Activated T-cell treated with anti-CD3 and anti-CD28 coated beads, Interleukin-2, amount 50 U/mL, for 24 hours (primary cell): ENCODE measurements at regions not wholly inside any gene's neighbourhood (a gene's known extent, or its start where the extent isn't known, plus 50 kb on each side); places are given as distances from the start of the nearest gene placed in this dataset.

Experiments used
- DNase-seq: peaks from one replicate; pipeline ENCODE4 v3.0.0-alpha.2; 2020
- H3K27ac Mint-ChIP-seq: 2 replicates; pipeline ENCODE4 v1.8.0; 2020; ENCODE audit warnings: mild to moderate bottlenecking, mixed read lengths
- H3K27me3 Mint-ChIP-seq: 2 replicates; pipeline ENCODE4 v1.8.0; 2020; ENCODE audit warnings: mixed read lengths
- H3K36me3 Mint-ChIP-seq: 2 replicates; pipeline ENCODE4 v1.8.0; 2020; ENCODE audit warnings: low read depth, mixed read lengths
- H3K4me1 Mint-ChIP-seq: 2 replicates; pipeline ENCODE4 v1.8.0; 2020; ENCODE audit warnings: low read depth, mixed read lengths
- H3K4me3 Mint-ChIP-seq: 2 replicates; pipeline ENCODE4 v1.8.0; 2020; ENCODE audit warnings: mild to moderate bottlenecking, moderate library complexity, mixed read lengths
- H3K9me3 Mint-ChIP-seq: 2 replicates; pipeline ENCODE4 v1.8.0; 2020; ENCODE audit warnings: mixed read lengths

DNA sequence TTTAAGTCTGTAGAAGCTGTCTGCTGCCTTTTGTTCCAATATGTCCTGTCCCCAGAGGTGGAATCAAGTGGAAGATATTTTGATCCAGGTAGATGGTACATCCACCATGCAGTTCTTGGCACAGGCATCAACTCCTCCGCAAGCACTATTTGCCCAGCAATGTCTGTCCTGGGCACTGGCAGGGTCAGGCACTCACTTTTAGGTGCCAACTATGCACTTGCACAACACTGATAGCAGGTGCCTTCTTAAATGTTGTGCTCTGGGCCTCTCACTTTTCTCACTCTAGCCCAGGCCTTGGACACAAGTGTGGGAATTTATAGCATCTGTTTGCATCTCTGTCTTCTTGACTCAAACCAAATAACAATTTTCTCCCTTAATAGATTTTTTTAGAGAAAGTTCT is 140.5 kb upstream of the UBE2E2 start:
- Mint-ChIP-seq H3K27me3 (no peaks in the 10 kb centered on the region), H3K27ac (no peak overlapping the region), H3K36me3 (no peaks in the 10 kb centered on the region), H3K4me1 (no peaks in the 10 kb centered on the region), H3K9me3 (peaks cover 5% of the 10 kb centered on the region), H3K4me3 (no peak overlapping the region)
- DNase-seq, result no peak

DNA sequence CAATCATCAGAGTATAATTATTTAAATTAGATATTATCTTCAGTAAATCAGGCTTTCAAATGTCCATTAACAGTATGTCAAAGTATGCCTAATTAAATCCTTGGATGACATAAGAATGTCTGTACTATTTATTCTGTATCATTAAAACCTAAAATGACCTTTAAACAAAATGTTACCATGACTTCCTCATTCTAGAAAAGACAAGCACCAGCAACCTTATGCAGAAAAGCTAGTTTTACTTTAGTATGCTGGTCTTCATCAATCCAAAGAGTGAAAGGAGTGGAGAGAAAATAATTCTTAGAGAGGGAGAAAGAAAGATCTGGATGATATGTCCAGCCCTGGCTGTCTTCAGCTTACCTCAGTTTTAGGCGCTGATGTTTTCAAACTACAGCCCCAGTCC is 140.1 kb upstream of the UBE2E2 start:
- no peaks in the 10 kb centered on the region for H3K4me1 Mint-ChIP-seq
- DNase-seq, result no peak
- H3K27ac Mint-ChIP-seq, result no peak overlapping the region
- H3K27me3 Mint-ChIP-seq, result no peaks in the 10 kb centered on the region
- H3K9me3 Mint-ChIP-seq, result peaks cover 5% of the 10 kb centered on the region
- H3K36me3 Mint-ChIP-seq, result no peaks in the 10 kb centered on the region
- no peak overlapping the region for H3K4me3 Mint-ChIP-seq

DNA sequence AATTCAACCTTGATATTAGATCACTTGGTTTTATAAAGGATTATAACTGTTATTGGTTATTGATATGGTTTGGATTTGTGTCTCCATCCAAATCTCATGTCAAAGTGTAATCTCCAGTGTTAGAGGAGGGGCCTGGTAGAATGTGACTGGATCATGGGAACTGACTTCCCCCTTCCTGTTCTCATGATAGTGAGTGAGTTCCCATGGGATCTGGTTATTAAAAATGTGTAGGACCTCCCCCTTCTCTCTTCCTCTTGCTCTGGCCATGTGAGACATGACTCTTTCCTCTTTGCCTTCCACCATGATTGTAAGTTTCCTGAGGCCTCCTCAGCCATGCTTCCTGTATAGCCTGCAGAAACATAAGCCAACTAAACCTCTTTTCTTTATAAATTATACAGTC is 136.0 kb upstream of the UBE2E2 start:
- Mint-ChIP-seq H3K4me1 (no peaks in the 10 kb centered on the region), H3K4me3 (no peak overlapping the region), H3K27me3 (no peaks in the 10 kb centered on the region), H3K27ac (no peak overlapping the region), H3K36me3 (no peaks in the 10 kb centered on the region), H3K9me3 (no peaks in the 10 kb centered on the region)
- no peak for DNase-seq

DNA sequence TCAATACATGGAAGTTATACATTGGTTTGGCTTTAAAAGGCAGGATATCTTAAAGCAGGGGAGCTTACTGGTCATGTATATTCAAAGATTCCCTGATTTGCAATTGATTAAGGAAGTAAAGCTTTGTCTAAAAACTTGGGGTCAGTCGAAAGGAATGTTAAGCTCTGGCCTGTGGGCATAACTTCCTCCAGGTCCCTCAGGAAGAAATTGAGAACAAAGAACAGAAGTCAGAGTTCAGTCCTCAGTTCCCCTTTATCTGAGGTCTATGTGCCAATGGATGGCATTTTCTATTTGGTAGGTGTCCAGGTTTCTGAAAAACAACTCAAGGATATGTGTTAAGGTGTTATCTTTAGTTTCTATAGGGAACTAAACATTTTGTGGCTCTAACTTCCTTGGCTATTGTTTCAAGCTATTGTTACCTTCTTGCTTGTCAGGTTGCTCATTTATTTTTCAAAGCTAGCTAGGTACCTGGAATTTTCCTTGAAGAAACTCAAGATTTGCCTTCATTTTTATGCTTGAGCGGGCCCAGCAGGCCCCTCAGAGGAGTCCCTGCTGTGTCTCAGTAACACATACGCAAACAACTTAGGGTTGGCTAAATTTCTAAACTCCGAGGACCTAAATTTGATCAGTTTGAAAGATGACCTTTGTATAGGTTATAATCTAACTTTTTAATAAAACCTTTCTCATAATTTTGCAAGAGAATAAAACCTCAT is 135.0 kb upstream of the UBE2E2 start:
- Mint-ChIP-seq H3K27me3 (no peaks in the 10 kb centered on the region), H3K36me3 (no peaks in the 10 kb centered on the region), H3K9me3 (no peaks in the 10 kb centered on the region), H3K27ac (no peak overlapping the region), H3K4me3 (no peak overlapping the region), H3K4me1 (no peaks in the 10 kb centered on the region)
- DNase-seq, result no peak

DNA sequence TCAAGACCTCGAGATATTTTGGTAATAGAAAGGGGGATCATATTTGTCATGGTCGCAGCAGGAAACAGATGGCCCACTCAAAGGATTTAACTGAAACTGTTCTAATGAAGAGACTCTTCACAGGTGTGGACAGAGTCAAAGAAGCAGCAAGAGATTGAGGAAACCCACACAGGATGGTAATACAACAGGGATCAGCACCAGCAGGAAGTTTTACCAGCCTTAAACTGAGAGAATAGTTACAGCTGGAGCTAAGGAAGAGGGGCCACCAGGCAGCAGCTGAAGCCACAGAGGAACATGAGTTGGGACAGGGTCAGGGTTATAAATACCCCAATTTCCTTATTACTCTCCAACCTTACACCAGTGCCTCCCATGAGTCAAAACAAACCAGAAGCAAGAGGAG is 131.8 kb upstream of the UBE2E2 start:
- Mint-ChIP-seq H3K27me3 (no peaks in the 10 kb centered on the region), H3K36me3 (no peaks in the 10 kb centered on the region), H3K4me1 (no peaks in the 10 kb centered on the region), H3K4me3 (no peak overlapping the region), H3K27ac (no peak overlapping the region), H3K9me3 (no peaks in the 10 kb centered on the region)
- no peak for DNase-seq

DNA sequence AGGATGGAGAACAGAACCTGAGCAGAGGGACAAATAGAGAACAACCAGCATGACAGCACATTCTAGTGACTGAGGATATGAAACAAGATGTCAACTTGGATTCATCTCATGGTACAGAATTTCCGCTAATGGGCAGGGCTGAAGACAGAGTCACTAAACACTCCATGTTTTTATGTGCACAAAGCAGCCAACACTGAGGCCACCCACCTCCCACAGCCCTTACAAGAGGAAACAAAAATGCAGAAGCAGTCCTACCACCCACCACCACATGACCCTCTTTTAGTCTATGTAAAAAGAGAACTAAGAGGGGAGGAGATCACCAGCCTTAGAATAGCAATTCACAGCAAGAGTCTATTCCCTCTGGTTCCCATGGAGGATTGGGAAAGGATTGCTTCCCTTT is 131.4 kb upstream of the UBE2E2 start:
- Mint-ChIP-seq H3K27me3 (no peaks in the 10 kb centered on the region), H3K4me3 (no peak overlapping the region), H3K36me3 (no peaks in the 10 kb centered on the region), H3K27ac (no peak overlapping the region), H3K9me3 (no peaks in the 10 kb centered on the region), H3K4me1 (no peaks in the 10 kb centered on the region)
- no peak for DNase-seq

DNA sequence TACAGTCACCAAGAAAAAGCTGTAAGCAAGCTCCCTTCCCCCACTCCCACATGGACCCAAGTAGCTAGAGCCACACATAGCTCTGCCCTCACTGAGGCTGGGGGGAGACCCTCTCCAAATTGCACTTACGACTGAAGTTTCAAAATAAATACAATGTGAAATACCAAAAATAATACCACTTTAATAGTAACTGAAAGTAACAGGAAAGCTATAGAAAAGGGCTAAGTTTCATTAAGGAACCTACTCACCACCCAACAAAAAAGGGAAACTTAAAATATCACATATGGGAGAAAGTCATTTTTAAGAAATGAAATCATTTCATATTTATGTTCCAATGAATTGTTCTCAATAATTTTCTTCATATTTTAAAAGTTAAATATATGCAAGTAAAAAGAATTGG is 130.4 kb upstream of the UBE2E2 start:
- H3K4me3 Mint-ChIP-seq, result no peak overlapping the region
- no peak for DNase-seq
- H3K27ac Mint-ChIP-seq, result no peak overlapping the region
- no peaks in the 10 kb centered on the region for H3K4me1 Mint-ChIP-seq
- H3K9me3 Mint-ChIP-seq, result no peaks in the 10 kb centered on the region
- H3K36me3 Mint-ChIP-seq, result no peaks in the 10 kb centered on the region
- H3K27me3 Mint-ChIP-seq, result no peaks in the 10 kb centered on the region

DNA sequence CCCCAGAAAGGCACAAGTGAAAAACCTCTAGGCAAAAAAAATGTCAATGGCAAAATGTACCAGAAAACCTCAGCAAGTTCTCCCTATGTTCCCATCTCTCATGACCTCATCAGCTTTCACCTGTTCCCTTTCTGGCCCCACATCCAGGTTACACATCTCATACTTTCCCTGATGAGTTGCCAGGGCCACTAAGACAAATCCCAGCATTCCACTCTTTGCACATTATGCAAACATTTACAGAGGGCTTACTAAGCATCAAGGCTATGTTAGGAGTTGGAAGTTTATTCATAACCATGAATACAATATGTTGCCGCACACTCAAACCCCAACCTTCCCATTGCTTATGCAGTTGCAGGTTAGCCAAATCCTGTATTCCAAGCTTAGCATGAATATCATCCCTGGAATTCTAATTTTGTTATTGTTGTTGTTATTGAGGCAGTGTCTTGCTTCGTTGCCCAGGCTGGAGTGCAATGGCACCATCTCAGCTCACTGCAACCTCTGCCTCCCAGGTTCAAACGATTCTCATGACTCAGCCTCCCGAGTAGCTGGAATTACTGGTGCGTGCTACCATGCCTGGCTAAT is 129.3 kb upstream of the UBE2E2 start:
- no peak for DNase-seq
- Mint-ChIP-seq H3K27ac (no peak overlapping the region), H3K9me3 (no peaks in the 10 kb centered on the region), H3K36me3 (no peaks in the 10 kb centered on the region), H3K4me3 (no peak overlapping the region), H3K27me3 (no peaks in the 10 kb centered on the region), H3K4me1 (no peaks in the 10 kb centered on the region)

DNA sequence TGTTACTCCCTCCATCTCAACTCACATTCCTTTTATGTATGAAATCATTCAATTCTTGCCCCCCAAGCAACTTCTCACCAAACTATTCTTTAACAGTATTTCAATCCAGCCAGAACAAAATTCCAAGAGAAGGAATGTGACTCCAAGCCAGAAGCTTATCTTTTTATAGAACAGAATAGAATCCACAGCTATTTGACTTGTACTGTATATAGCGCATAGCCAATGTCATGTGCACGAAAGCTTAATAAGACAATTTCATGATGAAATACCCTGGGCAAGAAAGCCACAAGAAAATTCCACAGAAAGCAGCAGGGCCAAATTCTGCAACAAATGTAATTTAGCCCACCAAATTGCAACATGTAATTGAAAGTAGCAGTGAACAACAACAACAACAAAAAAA is 127.6 kb upstream of the UBE2E2 start:
- peaks cover 2% of the 10 kb centered on the region for H3K4me1 Mint-ChIP-seq
- no peaks in the 10 kb centered on the region for H3K9me3 Mint-ChIP-seq
- no peak overlapping the region for H3K4me3 Mint-ChIP-seq
- H3K36me3 Mint-ChIP-seq, result no peaks in the 10 kb centered on the region
- no peak for DNase-seq
- H3K27ac Mint-ChIP-seq, result no peak overlapping the region
- H3K27me3 Mint-ChIP-seq, result no peaks in the 10 kb centered on the region

DNA sequence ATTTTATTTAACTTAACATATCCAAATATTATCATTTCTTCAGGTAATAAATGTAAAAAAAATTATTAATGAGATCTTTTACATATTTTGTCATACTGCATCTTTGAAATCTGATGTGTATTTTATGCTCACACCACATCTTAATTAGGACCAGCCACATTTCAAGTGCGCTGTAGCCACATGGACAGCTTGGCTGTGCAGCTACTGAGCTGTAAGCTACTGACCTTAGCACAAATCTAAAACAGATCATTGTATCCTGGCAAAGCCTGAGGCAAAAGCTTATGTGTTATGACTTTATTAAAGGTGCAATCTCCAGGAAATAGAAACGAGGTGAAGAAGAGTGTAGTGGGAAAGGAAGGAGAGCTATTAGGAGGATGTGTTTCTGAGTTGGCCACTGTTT is 126.7 kb upstream of the UBE2E2 start:
- Mint-ChIP-seq H3K27ac (no peak overlapping the region), H3K27me3 (no peaks in the 10 kb centered on the region), H3K4me1 (peaks cover 2% of the 10 kb centered on the region), H3K36me3 (no peaks in the 10 kb centered on the region), H3K4me3 (no peak overlapping the region), H3K9me3 (no peaks in the 10 kb centered on the region)
- no peak for DNase-seq

DNA sequence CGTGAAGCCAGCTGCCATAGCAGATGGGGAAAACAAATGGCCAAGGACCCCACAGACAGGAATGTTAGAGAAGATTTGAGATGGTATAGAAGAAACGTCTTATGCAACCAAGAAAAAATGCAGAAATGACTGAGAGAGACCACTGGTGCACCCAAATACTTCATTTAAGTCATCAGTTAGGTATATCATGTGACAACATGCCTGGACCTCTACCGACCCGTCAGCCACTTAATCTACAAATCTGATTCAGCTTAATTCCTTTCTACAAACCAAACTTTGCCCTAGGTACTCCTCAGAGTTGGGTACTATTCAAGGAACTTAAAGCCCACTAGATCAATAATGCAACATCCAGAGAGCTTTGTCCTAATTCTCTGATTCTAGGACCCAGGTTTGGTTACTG is 126.0 kb upstream of the UBE2E2 start:
- no peak overlapping the region for H3K27ac Mint-ChIP-seq
- no peak overlapping the region for H3K4me3 Mint-ChIP-seq
- H3K27me3 Mint-ChIP-seq, result no peaks in the 10 kb centered on the region
- DNase-seq, result no peak
- no peaks in the 10 kb centered on the region for H3K36me3 Mint-ChIP-seq
- peaks cover 2% of the 10 kb centered on the region for H3K4me1 Mint-ChIP-seq
- H3K9me3 Mint-ChIP-seq, result no peaks in the 10 kb centered on the region

DNA sequence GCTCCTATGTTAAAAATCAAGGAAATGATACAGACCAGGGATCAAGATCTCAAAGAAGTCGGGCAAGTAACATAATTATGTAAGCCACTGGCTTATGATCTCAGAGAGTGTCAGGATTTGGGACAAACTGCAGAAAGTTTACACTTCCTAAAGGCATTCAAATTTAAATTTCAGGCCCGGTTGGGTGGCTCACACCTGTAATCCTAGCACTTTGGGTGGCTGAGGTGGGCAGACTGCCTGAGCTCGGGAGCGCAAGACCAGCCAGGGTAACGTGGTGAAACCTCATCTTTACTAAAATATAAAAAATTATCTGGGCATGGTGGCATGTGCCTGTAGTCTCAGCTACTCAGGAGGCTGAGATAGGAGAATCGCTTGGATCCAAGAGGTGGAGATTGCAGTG is 124.4 kb upstream of the UBE2E2 start:
- no peaks in the 10 kb centered on the region for H3K27me3 Mint-ChIP-seq
- peaks cover 2% of the 10 kb centered on the region for H3K4me1 Mint-ChIP-seq
- DNase-seq, result no peak
- H3K36me3 Mint-ChIP-seq, result no peaks in the 10 kb centered on the region
- H3K9me3 Mint-ChIP-seq, result no peaks in the 10 kb centered on the region
- no peak overlapping the region for H3K27ac Mint-ChIP-seq
- no peak overlapping the region for H3K4me3 Mint-ChIP-seq

DNA sequence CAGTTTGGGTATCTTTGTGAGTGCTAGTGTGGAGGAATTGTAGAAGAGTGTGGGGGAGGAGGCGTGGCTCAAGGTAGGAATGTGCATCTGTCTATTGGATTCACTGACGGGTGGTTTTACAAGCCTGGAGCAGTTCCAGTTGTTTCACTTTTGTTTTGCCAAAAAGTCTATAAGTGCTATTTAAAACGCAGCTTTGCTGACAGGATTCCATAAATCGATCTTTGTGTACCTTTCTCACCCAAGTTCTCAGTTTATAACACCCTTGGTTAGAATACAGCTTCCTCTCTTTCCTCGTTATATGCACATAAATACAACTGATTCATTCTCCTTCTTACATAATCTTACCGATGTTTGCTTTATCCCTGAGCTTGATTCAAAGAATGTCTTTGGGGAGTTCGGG is 123.2 kb upstream of the UBE2E2 start:
- Mint-ChIP-seq H3K9me3 (no peaks in the 10 kb centered on the region), H3K4me3 (no peak overlapping the region), H3K27ac (no peak overlapping the region), H3K36me3 (no peaks in the 10 kb centered on the region), H3K4me1 (peaks cover 2% of the 10 kb centered on the region), H3K27me3 (no peaks in the 10 kb centered on the region)
- no peak for DNase-seq

DNA sequence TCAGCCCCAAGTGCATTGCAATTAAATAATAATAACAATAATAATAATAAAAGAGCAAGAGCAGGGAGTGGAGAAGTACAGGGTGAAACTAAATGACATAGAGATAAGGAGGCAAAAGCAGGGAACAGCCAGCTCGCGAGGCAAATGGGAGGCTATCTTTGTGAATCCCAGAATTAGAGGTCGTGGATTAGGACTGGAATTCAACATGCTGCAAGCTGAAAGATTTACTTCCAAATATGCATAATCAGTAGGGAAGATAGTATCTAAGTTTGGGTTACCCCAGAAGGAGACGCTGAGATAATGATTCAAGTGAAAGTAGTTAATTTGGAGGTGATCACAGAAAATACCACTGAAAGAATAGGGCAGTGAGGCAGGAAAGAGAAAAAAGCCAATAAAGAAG is 119.4 kb upstream of the UBE2E2 start:
- Mint-ChIP-seq H3K9me3 (no peaks in the 10 kb centered on the region), H3K27ac (no peak overlapping the region), H3K36me3 (no peaks in the 10 kb centered on the region), H3K27me3 (no peaks in the 10 kb centered on the region), H3K4me1 (peaks cover 2% of the 10 kb centered on the region), H3K4me3 (no peak overlapping the region)
- no peak for DNase-seq

DNA sequence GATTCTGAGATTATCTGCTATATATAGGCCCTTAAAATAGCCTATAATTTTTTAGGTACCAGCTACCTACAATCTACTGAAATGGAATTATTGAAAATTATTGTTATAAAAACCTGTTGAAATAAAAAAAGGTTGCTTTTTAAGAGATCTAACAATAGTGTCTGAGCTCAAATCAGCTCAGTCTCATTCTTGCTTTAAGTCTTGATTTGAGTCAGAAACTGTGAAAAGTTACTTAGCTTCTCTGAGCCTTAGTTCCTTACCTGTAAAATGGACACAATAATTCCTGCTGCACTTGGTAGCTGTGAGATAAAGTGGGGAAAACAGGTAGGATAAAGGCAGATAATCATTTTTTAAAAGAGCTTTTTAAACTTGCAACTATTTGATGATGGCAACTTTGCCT is 118.8 kb upstream of the UBE2E2 start:
- Mint-ChIP-seq H3K27me3 (no peaks in the 10 kb centered on the region), H3K9me3 (no peaks in the 10 kb centered on the region), H3K27ac (no peak overlapping the region), H3K36me3 (no peaks in the 10 kb centered on the region), H3K4me1 (peaks cover 2% of the 10 kb centered on the region), H3K4me3 (no peak overlapping the region)
- no peak for DNase-seq

DNA sequence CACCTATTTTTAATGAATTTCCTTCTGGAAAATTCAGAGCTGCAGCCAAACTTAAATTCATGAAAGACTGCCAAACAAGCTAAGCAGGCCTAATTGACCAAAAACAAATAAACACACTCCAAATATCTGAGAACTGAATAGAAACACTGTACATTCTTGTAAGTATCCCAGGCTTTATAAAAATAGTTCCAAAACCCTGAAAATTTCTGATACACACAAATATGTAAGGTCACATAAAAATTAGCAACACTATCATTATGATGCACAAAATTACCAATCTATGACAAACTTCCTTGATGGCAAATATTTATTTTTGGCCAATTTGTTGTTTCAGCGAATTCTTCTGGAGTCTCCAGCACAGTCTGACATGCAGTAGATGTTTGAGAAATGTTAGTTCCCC is 117.9 kb upstream of the UBE2E2 start:
- Mint-ChIP-seq H3K36me3 (no peaks in the 10 kb centered on the region), H3K4me3 (no peak overlapping the region), H3K27ac (no peak overlapping the region), H3K4me1 (no peaks in the 10 kb centered on the region), H3K27me3 (no peaks in the 10 kb centered on the region), H3K9me3 (no peaks in the 10 kb centered on the region)
- no peak for DNase-seq
